T follicular helper cell (primary cell): ENCODE measurements at regions not wholly inside any gene's neighbourhood (a gene's known extent, or its start where the extent isn't known, plus 50 kb on each side); places are given as distances from the start of the nearest gene placed in this dataset.

Source experiments
- DNase-seq: peaks from one replicate; pipeline ENCODE4 v3.0.0-alpha.2; 2020; ENCODE audit warnings: low read depth

DNA sequence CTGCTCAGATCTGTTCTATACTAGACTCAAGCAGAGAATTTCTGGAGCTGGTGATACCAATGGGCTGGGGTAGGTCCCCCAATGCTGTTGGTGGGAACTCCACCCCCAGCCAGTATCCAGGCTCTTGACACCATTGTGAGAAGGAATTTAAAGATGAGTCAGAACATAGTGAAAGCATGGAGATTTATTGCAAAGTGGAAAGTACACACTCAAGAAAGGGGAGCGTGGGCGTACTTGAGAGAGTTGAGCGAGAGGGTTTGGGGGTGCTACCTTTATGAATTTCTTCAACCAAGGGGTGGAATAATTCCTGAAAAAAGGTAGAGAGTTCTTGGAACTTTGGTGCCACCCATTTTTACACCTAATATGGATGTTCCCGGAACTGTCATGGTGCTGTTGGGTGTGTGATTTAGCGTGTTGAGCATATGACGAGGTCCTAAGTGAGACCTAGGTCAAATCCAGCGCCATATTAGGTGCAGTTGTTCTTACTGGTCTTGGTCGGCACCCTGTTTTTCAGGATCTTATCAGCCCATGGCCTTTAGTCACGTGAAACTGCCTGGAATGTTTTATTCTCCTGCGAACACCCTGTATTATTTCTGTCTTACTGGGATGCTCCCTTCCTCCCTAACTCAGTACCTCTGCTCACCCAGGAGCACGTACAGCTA lies 122.0 kb upstream of the AHR start:
- DNase-seq: no peak

DNA sequence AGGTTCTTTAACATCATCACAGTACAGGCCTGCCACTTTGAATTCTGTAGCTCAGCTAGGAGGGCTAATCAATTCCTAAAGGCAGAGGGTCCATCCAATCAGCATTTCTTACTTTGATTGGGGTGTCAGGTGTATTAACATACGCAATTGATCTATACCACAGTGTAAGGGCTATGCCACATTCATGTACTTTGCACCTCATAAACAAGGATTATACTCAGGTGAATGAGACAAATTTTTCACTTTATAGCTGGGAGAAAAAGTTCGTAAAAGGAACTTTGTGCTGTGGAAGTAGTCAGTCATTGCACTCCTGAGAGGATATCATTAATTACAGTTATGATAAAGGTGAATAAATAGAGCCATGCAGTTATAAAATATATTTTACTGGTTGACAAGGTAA lies 119.9 kb upstream of the AHR start:
- no peak for DNase-seq

DNA sequence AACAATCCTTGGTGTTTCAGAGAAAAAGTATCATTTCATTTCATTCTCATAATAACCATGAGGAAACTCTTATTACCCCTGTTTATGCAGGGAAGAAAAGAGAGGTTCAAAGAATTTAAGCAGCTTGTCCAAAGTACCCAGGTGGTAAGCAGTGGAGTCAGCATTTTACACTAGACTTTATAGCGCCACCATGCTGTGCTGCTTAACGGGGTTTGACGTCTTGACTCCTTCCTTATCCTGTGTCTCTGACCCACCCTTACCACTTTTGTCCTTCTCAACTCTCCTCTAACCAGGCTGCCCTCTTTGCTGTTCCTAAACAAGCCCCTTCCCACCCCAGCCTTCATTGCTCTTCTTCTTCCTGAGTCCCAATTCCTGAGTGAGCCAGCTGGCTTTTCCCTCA lies 117.0 kb upstream of the AHR start:
- DNase-seq: no peak

DNA sequence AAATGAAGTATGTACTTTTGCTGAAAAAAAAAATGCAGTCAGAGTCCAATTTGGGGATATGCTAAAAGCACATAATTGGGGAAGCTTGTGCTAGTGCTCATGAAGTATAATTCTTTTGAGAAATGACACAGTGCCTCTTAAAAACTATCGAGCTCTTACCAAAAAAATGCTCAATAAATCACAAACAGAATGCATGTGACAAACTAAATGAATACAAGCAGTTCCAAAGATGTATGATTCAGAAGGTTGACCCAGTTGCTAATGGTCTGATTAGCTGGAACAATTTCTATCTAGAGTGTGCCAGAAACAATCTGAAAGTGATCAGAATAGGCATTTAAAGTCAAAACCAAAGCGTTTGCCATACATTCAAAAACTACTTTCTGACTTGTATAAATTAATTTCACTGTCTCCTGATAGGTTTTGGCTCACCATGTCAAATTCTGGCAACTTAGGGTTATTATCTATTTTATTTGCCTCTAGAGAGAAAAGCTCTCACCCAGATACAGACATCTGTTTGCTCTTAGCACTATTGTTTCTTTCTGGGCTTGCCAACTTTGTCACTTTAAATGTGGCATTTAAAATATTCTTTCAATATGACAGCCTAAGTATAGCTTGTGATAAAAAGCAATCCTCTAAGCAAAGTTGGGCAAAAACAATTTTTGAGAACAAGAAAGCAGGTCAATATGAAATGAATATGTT lies 114.7 kb upstream of the AHR start:
- DNase-seq: no peak

DNA sequence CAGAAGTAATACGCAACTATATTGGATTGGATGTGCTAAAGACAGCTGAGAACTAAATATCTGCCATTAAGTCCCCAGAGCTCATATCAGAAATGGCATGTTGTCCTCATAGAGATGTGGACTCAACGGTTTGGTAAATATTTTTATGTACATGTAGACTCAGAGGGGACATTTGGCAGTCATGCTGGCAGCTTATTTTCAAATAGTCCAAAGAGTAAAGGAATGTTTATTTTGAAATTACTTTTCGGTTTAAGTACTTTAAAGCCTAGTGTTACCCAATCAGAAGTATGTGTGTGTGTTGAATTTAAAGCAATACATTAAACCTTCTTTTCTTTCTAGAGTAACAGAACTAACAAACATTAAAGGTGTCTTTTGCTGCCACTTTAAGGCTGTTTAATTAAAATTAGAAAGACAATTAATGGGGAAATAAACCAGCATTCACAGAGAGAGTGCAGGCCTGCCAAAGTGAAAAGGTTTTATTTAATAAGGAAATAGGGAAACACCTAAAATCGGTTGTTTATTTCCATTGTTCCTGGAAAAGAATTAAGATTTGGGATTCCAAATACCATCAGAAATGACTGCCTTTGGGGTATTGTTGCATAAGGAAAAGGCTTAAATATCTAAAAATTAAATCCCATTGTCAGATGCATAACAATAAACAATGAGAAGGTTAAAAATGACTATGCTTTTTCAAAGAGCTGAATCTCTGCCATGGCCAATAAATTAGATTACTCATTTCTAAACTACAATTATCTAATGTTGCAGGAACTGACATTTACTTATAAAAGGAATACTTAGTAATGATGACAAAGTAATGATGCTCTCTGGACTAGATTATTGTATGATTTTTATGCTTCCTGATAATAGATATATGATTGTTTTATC lies 113.4 kb upstream of the AHR start:
- DNase-seq: no peak

DNA sequence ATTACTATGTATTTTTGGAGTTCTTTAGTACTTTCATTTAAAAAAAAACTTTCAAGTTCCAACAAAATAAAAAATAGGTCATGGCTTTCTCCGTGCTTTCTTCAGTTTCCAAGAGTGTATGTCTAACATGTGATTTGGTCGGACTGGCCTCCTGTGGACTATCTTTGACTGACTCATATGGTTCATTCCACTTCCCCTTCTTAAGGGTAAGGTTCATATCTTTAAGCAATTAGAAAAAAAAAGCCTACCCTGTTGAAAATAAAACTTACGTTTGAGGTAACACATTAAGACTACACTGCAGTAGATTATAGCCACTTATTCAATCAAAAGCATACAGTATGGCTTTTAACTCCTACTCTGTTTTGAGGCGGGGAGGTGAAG lies 112.8 kb upstream of the AHR start:
- no peak for DNase-seq

DNA sequence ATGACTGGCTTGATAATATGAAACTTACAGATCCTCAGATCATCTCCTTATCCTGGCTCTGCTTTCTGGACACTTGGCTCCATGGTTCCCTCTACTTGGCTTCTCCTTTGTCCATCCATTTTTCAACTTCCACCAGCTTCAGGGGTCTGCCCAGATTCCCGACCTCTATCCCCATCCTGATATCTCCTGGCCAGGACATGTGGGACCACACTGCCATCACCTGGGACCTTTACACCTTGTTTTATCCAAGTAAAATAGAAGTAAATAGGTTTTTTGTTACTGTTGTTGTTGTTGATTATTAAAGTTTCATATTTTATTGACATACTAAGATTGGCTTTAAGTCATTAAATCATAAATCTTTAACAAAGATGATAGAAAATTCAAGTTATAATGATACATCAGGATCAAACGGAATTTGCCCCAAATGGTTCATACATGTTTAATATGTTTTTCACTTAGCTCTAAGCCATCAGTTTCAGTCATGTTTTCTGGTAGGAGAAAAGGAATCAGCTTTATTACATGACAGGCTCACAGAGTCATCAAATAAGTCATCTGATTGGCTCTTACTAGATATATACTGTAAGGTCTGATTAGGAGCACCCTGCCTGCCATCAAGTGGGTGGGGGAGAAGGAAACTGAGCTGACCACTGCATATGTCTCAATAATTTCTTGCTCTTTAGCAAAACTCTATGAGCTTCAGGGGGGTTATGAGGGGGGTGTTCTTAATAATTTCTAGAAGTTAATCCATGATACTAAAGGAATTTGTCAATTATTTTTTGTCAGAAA lies 111.5 kb upstream of the AHR start:
- no peak for DNase-seq

DNA sequence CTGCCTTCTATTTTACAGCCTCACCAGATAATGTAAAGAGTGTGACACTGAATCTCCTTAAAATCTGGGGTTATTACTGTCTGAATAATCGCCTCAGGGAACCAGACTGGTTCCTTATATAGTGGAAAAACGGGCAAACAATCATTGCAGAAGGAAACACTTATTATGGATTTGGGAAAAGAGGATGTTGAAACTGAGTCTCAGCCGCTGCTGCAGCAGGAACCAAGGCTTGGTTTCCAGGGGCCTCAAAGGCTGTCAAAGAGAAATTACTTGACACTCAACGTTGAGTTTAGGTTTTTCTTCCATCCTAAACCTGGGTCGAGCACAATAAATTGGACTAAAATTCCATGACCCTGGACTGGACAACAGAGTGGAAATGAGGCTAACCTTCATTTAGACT lies 103.8 kb upstream of the AHR start:
- DNase-seq: no peak

DNA sequence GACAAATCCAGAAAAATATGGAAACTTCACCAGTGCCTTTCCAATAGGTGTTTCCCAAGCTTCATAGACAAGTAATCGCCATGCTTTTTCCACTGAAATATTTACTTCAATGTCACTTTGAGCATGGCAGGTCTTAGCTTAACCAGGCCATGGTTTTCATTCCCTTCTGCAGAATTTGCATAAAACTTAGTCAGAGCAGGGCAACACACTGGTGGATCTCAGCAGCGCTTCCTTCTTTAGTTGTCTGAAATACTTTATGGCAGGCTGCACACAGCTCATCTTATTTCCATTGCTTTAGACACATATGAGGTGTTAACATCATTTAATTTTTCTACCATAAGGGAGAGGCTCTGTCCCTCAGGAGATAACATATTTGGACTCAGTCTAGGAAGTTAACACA lies 102.9 kb upstream of the AHR start:
- DNase-seq: no peak

DNA sequence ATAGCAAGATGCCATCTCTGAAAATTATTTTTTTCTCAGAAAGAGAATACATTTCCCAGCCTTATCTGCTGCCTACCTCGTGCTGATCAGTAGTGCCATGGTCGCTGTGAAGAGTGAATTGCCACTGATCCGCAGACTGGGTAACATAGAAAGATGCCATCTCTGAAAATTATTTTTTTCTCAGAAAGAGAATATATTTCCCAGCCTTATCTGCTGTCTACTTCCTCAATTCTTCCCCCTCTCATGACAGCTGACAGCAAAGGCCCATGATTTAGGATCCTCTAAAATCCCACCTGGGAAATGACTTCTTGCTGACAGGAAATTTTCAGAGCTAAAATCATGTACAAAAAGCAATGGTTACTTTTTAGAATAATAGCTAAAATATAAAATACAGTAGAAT lies 92.5 kb upstream of the AHR start:
- DNase-seq: no peak

DNA sequence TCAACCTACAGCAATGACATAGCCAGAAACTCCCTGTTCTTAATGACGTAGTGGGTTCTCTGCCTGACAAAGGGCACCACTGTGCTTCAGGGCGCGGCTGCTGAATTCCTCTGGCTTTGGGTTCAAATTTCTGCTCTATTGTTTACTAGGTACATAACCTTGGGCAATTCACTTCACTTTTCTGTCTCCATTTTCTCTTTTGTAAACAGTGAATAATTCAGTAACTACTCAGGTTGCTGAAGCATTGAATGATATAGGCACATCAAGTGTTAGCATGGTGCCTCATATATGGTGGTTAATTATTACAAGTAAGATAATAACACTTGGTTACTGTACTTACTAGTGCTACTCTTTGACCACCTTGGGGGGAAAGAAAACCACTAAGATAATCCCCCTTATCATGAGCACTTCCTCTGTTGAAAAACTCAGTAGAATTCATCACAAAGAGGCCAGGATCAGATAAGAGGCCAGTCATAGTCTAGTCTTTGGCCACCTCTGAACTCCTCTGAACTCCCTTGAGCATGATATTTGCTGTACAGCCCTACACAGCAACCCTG lies 92.0 kb upstream of the AHR start:
- DNase-seq: no peak

DNA sequence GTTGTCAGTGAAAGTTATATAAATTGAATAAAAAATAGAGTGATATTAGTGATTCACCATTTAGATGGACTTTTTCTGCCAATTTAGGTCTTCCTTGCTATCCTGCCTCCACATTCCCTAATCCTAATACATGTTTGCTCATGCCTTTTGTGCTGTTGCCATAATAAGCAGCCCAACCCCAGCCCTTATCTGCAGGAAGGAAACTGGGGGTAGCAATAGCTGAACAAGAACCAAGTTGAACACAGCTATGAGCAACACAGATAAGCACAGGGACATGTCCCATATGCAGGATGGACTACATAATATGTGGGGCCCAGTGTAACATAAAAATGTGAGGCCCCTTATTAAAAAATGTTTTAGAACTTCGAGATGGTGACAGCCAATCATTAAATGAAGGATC lies 91.2 kb upstream of the AHR start:
- DNase-seq: no peak

DNA sequence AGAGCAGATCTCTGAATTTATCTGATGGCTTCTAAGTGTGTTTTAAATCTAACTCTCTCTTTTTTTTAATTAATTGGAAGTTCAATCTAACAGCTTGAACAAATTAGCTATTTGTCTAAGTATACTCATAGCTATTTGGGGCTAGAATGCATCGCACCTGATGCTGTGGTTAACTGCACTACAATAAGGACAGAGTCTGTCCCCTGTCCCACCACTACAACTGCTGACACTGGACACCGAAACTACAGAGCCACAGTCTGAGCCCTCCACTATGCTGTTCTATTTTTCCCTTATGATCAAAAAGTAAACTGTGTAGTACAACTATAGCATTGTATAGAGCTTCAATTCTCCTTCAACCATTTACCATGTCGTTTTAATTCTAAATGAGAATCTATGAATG lies 89.4 kb upstream of the AHR start:
- no peak for DNase-seq

DNA sequence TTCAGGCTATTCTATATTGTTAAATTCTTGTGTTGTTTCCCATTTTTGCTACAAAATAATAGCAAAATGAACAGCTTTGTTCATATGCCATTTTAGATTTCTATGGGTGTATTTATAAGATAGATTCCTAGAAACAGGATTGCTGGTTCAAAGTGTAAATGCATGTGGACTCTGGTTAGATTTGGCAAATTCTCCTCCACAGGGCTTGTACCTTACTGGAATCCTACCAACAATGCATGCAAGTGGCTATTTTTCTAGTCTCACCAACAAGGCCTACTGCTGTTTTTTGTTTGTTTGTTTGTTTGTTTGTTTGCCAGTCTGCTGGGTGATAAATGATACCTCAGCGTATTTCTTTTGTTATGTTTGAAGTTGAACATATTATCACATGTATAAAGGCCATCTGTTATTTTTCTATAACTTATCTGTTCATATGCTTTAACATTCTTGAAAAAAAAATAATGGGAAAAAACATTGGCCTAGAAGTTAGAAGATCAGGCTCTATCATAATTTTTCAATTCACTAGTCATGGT lies 87.1 kb upstream of the AHR start:
- DNase-seq: no peak

DNA sequence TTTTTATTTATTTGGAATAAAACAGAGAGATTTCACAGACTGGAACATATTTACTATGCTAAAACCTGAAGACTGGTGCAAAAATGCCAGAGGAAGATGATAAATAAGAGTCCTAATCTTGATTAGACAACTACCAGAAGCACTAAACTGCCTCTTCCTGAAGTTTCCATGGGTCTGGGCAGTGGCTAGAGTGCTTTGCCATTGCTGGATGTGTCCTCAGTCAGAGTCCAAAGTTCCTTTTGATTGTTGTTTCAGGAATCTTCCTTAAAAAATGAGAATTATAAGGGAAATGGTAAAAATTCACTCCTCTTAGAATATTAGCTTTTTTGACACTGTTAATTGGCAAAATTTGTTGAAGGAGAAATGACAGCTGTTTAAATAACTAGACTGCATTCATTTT lies 86.3 kb upstream of the AHR start:
- no peak for DNase-seq

DNA sequence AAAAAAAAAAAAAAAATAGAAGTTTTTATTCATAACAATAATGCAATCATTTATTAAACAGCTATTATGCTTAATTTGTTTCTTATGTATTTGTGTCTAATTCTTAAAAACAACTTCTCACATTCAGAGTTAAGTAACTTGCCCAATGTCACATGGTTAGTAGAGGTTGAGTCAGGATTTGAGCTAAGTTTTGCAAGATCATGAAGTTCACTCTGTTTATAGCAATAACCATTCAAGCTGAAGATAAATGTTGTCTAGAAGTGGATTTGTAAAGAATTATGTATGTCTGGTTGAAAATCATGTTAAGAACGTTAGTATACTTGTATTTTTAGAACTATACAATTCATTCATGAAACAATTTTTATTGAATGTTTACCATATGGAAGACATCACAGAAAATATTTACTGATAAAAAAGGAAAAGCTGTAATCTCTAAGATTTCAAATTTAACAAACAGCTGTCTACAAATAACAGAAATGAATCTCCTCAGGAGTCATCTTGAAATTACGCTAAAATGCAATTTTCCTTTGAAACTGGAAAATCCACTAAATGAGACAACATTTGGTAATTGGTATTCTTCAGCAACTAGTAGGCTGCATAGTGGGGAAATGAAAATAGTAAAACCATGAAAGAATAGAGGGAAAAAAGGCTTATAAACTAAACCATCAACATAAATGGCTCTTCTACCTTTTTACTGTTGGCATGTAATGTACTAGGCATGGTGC lies 70.5 kb upstream of the AHR start:
- no peak for DNase-seq

DNA sequence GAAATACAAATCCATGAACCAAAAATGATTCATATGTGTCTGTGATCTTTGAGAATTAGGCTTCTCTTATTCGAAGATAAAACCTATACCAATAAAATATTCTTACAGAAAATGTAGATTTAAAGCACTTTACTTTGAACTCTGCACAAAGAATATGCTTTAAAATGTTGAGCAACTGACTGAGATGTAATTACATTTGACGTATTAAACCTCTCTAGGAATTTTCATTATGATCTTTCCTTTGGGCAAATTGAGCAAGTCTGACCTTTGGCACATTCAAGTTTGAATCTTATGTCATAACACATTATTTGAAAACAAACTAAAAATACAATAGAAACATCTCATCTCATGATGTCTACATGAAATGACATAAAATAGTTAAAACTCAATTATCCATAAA lies 69.2 kb upstream of the AHR start:
- DNase-seq: no peak

DNA sequence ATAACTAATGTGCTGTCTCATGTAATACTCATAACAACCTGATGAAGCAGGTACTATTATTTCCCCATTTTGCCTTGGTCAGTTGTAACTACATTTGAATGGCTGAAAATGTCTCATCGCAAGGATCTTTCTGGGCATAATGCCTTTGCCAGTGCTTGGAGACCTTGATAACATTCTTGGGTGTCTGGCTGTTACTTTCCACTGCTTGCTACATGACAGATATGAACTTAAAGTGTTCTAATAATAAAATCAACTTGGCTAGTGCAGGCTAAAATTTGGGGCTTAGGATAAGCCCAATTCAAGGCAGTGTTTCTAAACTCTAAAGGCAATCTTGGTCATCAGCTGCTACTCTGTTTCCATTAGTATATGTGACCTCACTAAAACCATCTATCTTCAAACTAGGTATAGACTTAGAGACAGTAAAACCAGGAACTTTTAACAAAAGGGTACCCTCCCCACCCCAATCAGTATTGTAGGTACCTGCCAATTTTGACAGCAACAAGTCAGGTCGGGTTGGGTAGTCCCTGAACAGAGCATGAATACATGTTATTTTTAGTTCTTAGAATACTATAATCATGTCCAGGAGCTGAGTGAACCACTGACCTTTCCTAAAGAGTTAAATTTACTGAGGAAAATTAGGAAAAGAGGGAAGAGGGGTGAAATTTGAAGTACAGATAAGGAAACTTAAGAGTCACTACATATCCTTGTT lies 68.2 kb upstream of the AHR start:
- no peak for DNase-seq

DNA sequence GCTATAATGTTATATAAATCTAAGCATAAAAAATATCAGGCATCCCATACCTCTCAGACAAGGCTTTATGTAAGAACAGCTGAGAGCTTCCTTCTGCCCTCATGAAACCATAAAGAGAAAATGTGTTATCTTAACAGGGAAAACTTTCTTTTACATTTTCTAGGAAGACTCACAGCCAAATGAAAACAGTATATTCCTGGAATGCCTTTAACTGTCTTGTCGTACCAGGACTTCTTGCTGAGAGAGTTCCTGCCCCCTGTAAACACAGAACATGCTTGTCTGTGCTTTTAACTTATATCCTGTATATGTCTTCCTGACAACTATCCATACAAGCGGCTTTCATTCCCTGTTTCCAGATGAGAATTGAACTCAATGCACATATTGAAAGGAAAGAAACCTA lies 64.8 kb upstream of the AHR start:
- no peak for DNase-seq

DNA sequence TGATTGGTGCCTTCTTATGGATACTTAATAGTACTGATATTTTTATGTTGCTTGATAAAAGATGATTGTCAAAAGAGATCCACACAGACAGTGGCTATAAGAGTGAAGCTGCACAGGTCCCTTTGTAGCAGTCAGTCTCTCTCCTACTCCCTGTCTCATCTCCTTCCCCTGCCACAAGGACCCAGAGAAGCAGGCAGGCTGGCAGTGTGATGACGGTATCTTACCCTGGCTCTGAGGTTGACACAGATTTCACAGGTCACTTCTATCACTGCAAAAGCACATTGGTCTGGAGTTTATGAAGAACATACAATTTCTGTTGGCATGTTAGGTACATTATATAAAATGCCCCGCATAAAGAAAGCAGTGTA lies 64.4 kb upstream of the AHR start:
- DNase-seq: peak; percentile 24
